ENCODE measurements at regions not wholly inside any gene's neighbourhood (a gene's known extent, or its start where the extent isn't known, plus 50 kb on each side); places are given as distances from the start of the nearest gene placed in this dataset.

DNA sequence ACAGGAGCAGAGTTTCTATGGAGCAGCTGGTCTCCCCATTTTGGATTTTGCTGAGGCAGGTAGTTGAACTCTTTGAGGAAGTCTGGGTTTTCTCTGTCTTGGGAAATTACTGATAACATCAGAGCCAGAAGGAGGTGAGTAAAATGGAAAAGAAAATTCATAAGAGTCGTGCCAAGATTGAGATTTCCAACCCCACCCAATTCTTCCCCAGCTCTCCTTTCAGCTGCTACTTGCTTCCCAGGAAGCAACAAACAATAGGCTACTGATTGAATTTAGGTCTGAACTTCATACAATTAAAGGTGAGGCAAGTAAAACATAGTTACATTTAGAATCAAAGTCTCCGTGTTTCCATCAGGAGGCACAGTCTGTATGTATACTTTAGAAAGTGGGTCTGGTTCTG is 54.6 kb upstream of the EOLA2 start:
- WGBS, 5 donors: 63 to 97% (median 86%) methylated on average over 2 of the region's 2 CpGs

DNA sequence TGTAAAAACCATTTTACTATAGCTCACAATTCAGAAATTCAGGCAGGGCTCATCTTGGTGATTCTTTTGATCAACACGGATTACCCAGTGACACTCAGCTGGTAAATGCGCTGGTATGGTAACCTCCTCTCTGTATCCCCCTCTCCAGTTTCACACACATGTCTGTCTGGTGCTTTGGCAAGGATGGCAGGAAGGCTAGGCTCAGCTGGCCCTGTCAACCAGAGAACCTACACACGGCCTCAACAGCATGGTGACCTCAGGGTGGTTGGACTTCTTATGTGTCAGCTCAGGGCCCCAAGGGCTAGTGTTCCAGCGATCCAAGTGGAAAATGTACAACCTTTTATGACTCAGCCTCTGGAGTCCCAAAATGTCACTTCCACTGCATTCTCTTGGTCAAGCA is 55.7 kb upstream of the EOLA2 start:
- H3K36me3 ChIP-seq: peaks cover 0 to 7% (median 0%) of the 10 kb centered on the region in 6 donors
- H3K4me1 ChIP-seq: no peaks in the 10 kb centered on the region
- no peak overlapping the region for H3K27ac ChIP-seq
- no peak for DNase-seq
- no peak overlapping the region for H3K4me3 ChIP-seq
- H3K27me3 ChIP-seq (replicated peaks in 1 of 7): no peaks in the 10 kb centered on the region
- WGBS, 5 donors: 87 to 98% (median 94%) methylated on average over 3 to 4 of the region's 4 CpGs
- H3K9me3 ChIP-seq: no peaks in the 10 kb centered on the region
- intact Hi-C loops (cut with DNase I; ENCODE audit: low total_unique reads): no loop called here
- no peak for TF ChIP-seq POLR2AphosphoS5 (IDR thresholded peaks at IDR 0.05)
- TF ChIP-seq, protein P1, sequence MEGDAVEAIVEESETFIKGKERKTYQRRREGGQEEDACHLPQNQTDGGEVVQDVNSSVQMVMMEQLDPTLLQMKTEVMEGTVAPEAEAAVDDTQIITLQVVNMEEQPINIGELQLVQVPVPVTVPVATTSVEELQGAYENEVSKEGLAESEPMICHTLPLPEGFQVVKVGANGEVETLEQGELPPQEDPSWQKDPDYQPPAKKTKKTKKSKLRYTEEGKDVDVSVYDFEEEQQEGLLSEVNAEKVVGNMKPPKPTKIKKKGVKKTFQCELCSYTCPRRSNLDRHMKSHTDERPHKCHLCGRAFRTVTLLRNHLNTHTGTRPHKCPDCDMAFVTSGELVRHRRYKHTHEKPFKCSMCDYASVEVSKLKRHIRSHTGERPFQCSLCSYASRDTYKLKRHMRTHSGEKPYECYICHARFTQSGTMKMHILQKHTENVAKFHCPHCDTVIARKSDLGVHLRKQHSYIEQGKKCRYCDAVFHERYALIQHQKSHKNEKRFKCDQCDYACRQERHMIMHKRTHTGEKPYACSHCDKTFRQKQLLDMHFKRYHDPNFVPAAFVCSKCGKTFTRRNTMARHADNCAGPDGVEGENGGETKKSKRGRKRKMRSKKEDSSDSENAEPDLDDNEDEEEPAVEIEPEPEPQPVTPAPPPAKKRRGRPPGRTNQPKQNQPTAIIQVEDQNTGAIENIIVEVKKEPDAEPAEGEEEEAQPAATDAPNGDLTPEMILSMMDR (IDR thresholded peaks at IDR 0.05 in 8 of 11, conservative IDR thresholded peaks at IDR 0.05 in 3 of 11): no peak
- TF ChIP-seq POLR2A (IDR thresholded peaks at IDR 0.05): no peak

More for the DNA sequence above, 54.6 kb upstream of the EOLA2 start:
- TF ChIP-seq POLR2AphosphoS5 (IDR thresholded peaks at IDR 0.05): no peak
- TF ChIP-seq, protein P1 (IDR thresholded peaks at IDR 0.05 in 8 of 11, conservative IDR thresholded peaks at IDR 0.05 in 3 of 11): no peak
- TF ChIP-seq POLR2A (IDR thresholded peaks at IDR 0.05): no peak
- no peaks in the 10 kb centered on the region for H3K4me1 ChIP-seq
- peaks cover 0 to 7% (median 0%) of the 10 kb centered on the region in 6 donors for H3K36me3 ChIP-seq
- no peaks in the 10 kb centered on the region for H3K9me3 ChIP-seq
- no peak overlapping the region for H3K4me3 ChIP-seq
- no peaks in the 10 kb centered on the region for H3K27me3 ChIP-seq (replicated peaks in 1 of 7)
- no peak overlapping the region for H3K27ac ChIP-seq
- intact Hi-C loops (cut with DNase I; ENCODE audit: low total_unique reads): no loop called here
- no peak for DNase-seq

DNA sequence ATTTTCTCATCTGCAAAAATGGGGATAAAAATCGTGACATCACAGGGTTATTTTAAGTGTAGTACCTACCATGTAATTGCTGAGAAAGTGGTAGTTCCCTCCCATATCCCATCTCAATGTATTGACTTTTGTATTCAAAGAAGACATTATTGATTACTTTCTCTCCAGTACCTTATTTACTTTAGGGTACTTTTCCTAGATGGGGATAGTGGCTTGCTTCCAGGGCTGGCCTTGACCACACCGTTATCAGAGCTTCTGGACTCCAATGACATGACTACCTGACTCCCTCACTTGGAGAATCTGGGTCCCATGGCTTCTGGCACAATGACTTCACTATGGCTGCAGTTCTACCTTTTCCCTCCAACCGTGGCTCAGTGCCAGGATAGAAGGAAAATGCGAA is 58.2 kb upstream of the EOLA2 start:
- Histone ChIP-seq H3K27ac (no peak overlapping the region), H3K9me3 (no peaks in the 10 kb centered on the region), H3K4me1 (no peaks in the 10 kb centered on the region), H3K27me3 (replicated peaks in 1 of 7) (no peaks in the 10 kb centered on the region), H3K36me3 (peaks cover 0 to 7% (median 0%) of the 10 kb centered on the region in 6 donors), H3K4me3 (no peak overlapping the region)
- TF ChIP-seq, protein P1 (IDR thresholded peaks at IDR 0.05 in 8 of 11, conservative IDR thresholded peaks at IDR 0.05 in 3 of 11): no peak
- TF ChIP-seq POLR2A (IDR thresholded peaks at IDR 0.05) (no peak), POLR2AphosphoS5 (IDR thresholded peaks at IDR 0.05) (no peak)
- 68 to 96% (median 89%) methylated on average over 4 of the region's 4 CpGs for whole genome bisulfite sequencing, 5 donors
- intact Hi-C loops (cut with DNase I; ENCODE audit: low total_unique reads): no loop called here
- DNase-seq: no peak

DNA sequence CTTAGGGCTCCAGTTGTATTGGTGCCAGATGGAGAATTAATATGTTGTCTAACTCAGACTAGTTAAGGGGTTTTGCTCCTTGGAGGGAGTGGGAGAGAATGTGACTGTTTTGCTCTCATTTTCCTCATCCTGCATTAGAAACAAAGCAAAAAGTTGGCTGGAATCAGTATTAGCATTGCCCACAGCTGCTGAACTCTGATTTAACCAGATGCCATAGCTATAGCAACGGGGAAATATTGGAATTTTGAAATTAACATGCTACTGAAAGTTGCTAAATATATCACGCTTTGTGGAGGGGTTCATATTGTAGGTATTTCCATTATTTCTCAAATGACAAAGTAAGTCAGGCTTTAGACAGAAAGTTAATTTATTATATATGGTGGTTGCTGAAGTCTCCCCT is 66.7 kb upstream of the EOLA2 start:
- TF ChIP-seq POLR2A (IDR thresholded peaks at IDR 0.05) (no peak), POLR2AphosphoS5 (IDR thresholded peaks at IDR 0.05) (no peak)
- TF ChIP-seq, protein P1 (IDR thresholded peaks at IDR 0.05 in 8 of 11, conservative IDR thresholded peaks at IDR 0.05 in 3 of 11): no peak
- WGBS, 5 donors: 60 to 89% (median 84%) methylated on average over 2 of the region's 2 CpGs

More for the DNA sequence above, 66.7 kb upstream of the EOLA2 start:
- H3K4me3 ChIP-seq: no peak overlapping the region
- no peaks in the 10 kb centered on the region for H3K27me3 ChIP-seq (replicated peaks in 1 of 7)
- no peaks in the 10 kb centered on the region for H3K9me3 ChIP-seq
- H3K27ac ChIP-seq: no peak overlapping the region
- DNase-seq: no peak
- no peaks in the 10 kb centered on the region for H3K36me3 ChIP-seq
- intact Hi-C loops (cut with DNase I; ENCODE audit: low total_unique reads): no loop called here
- no peaks in the 10 kb centered on the region for H3K4me1 ChIP-seq

Measured in spleen (tissue), 11 donors.